NK-92 treated with Interleukin-12 subunit alpha and Interleukin-12 subunit beta, amount 100 ng/mL, for 24 hours (cell line): ENCODE measurements at regions not wholly inside any gene's neighbourhood (a gene's known extent, or its start where the extent isn't known, plus 50 kb on each side); places are given as distances from the start of the nearest gene placed in this dataset.

ENCODE experiments used
- DNase-seq: peaks from one replicate; lab custom pipeline; 2025; lab: John Stamatoyannopoulos, UW

- DNase-seq = no peak
Observed at GRCh38 chr4:121227341-121227792, 63.2 kb upstream of the TNIP3 start.

DNA sequence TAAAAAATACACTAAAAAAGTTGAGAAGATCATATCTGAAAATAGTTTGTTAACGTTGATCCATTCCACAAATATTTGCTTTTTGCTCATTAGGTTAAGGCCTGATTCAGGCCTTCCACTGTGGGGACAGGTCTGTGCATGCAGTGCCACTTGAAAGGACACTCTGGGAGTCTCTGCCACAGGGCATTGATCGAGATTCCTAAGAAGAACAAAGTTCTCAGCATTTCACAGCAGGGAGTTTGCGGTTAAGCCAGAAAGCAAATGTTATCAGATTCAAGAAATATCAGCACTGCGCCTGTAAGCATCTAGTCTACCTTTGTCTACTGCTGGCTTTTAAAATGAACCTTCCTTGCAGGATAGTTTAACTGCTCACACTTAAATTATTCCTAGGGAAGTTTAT is 62.2 kb upstream of the TNIP3 start:
- DNase-seq = no peak

DNA sequence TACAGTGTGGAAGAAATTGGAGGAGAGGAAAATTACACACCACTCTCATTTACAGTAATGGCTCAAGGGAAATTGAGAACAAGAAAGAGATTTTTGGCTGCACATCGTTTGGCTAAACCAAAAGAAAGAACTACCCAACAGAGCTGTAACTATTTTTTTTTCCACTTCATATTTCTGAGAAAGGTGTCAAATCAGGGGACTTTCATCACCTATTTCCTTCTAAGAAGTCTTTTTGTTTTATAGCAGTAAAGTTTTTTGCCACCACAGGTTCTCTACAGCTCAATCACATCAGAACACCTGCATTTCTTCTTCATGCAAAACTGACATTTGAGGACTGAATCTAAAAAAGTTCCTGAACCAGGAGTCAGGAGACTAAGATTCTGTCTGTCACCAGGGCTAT is 57.5 kb upstream of the TNIP3 start:
- DNase-seq = no peak

DNA sequence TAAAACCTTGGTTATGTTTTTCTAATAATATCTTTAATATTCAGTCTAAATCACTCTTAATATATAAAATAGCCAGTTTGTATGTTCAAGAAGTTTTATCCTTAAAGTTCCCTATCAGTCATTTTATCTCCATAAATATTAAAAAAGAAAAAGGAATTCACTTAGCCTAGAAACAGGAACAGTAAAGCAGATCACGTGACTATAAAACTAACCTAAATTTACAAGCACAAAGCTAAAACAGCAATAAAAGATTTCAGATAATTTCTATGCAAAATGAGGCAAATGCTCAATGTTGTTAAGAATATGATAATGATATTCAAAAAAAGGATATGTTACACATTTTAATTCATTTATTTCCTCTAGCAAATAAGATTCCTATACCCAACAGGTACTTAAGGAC is 57.1 kb upstream of the TNIP3 start:
- no peak for DNase-seq

- DNase-seq = no peak
Observed at GRCh38 chr4:121220698-121221097, 56.6 kb upstream of the TNIP3 start.

GRCh38 chr4:121219227-121219626 is 55.1 kb upstream of the TNIP3 start:
- DNase-seq = no peak

DNA sequence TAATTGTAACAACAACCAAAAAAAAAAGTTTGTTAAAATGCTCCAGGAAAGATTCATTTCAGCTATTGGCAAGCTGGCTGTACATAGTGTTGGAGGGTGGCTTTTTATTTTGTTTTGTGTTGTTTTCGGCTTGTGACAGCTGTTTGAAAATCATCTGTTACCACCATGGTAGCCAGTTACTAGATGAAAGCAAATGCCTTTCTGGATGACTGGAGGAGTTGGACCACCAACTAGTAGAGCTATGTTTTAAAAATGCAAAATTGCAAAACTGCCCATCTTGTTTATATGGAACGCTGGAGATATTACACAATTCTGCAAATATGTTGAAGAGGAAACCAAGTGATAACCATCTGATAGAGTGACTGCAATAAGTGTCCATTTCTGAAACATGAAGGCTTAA is 53.2 kb upstream of the TNIP3 start:
- DNase-seq = no peak

- no peak for DNase-seq
Observed at GRCh38 chr4:121216461-121216860, 52.3 kb upstream of the TNIP3 start.

DNA sequence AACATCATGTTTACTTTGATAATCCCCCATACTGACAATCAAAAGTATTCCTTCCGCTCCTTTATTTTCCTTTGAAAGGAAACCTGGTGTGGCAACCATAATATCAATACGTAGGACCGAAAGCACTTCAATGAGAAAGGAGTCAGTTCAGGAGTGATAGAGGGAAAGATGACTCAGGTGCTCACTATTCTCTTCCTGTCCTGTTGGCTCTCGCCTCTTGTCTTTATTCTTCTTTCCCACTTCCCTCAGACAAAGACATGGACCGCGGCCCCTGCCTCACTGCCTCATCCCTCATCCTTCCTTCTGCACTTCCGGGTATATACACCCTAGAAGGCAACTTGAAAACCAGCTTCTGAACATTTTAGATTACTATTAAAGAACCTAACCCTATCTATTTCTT is 49.8 kb upstream of the TNIP3 start:
- DNase-seq = no peak
